ENCODE measurements at regions not wholly inside any gene's neighbourhood (a gene's known extent, or its start where the extent isn't known, plus 50 kb on each side); places are given as distances from the start of the nearest gene placed in this dataset.
"Not testable (repeated sequence)": the region's sequence is repeated elsewhere in the genome, so short reads cannot be mapped to it uniquely, and the experiment has no call there.

GRCh38 chr13:32828711-32829110, 187.5 kb upstream of the KL start:
- DNase-seq (ENCODE audit: low spot score), result no peak

- no peak for DNase-seq (ENCODE audit: low spot score)
These were observed 187.0 kb upstream of the KL start for GRCh38 chr13:32829269-32829668.

GRCh38 chr13:32829676-32830335, 186.4 kb upstream of the KL start:
- DNase-seq (ENCODE audit: low spot score), result no peak

- DNase-seq (ENCODE audit: low spot score), result no peak
These were observed 185.7 kb upstream of the KL start for GRCh38 chr13:32830336-32831031.

GRCh38 chr13:32837307-32837972, 178.8 kb upstream of the KL start:
- no peak for DNase-seq (ENCODE audit: low spot score)

GRCh38 chr13:32837973-32838927, 178.0 kb upstream of the KL start:
- DNase-seq (ENCODE audit: low spot score), result no peak

- no peak for DNase-seq (ENCODE audit: low spot score)
These were observed 177.3 kb upstream of the KL start for GRCh38 chr13:32838945-32839344.

GRCh38 chr13:32840113-32840512, 176.1 kb upstream of the KL start:
- DNase-seq (ENCODE audit: low spot score), result no peak

- no peak for DNase-seq (ENCODE audit: low spot score)
These were observed 175.1 kb upstream of the KL start for GRCh38 chr13:32840989-32841713.

GRCh38 chr13:32845952-32846950, 170.0 kb upstream of the KL start:
- no peak for DNase-seq (ENCODE audit: low spot score)

GRCh38 chr13:32847976-32848375, 168.2 kb upstream of the KL start:
- not testable (repeated sequence) for DNase-seq (ENCODE audit: low spot score)

- no peak for DNase-seq (ENCODE audit: low spot score)
These were observed 166.9 kb upstream of the KL start for GRCh38 chr13:32849369-32849768.

- no peak for DNase-seq (ENCODE audit: low spot score)
These were observed 165.7 kb upstream of the KL start for GRCh38 chr13:32850316-32851052.

- DNase-seq (ENCODE audit: low spot score), result no peak
These were observed 164.8 kb upstream of the KL start for GRCh38 chr13:32851083-32852069.

GRCh38 chr13:32852526-32852925, 163.7 kb upstream of the KL start:
- no peak for DNase-seq (ENCODE audit: low spot score)

GRCh38 chr13:32857077-32857476, 159.1 kb upstream of the KL start:
- no peak for DNase-seq (ENCODE audit: low spot score)

GRCh38 chr13:32857689-32858088, 158.5 kb upstream of the KL start:
- no peak for DNase-seq (ENCODE audit: low spot score)

- DNase-seq (ENCODE audit: low spot score), result no peak
These were observed 156.4 kb upstream of the KL start for GRCh38 chr13:32859707-32860292.
